GM12874 (cell line): ENCODE measurements at regions not wholly inside any gene's neighbourhood (a gene's known extent, or its start where the extent isn't known, plus 50 kb on each side); places are given as distances from the start of the nearest gene placed in this dataset.

Experiments used
- TF ChIP-seq, protein P1 (sequence below): IDR thresholded peaks from 2 replicates; pipeline ENCODE4 v1.5.1; 2011; ENCODE audit warnings: low read depth, mild to moderate bottlenecking, control low read depth, low read length, moderate library complexity; ENCODE audit not compliant: insufficient read depth

- TF ChIP-seq, protein P1, sequence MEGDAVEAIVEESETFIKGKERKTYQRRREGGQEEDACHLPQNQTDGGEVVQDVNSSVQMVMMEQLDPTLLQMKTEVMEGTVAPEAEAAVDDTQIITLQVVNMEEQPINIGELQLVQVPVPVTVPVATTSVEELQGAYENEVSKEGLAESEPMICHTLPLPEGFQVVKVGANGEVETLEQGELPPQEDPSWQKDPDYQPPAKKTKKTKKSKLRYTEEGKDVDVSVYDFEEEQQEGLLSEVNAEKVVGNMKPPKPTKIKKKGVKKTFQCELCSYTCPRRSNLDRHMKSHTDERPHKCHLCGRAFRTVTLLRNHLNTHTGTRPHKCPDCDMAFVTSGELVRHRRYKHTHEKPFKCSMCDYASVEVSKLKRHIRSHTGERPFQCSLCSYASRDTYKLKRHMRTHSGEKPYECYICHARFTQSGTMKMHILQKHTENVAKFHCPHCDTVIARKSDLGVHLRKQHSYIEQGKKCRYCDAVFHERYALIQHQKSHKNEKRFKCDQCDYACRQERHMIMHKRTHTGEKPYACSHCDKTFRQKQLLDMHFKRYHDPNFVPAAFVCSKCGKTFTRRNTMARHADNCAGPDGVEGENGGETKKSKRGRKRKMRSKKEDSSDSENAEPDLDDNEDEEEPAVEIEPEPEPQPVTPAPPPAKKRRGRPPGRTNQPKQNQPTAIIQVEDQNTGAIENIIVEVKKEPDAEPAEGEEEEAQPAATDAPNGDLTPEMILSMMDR: no peak
These were observed 905.1 kb upstream of the SLIT2 start for GRCh38 chr4:19346636-19347035.

- TF ChIP-seq, protein P1: no peak
These were observed 922.1 kb upstream of the SLIT2 start for GRCh38 chr4:19329631-19330030.

- TF ChIP-seq, protein P1: no peak
These were observed 922.6 kb upstream of the SLIT2 start for GRCh38 chr4:19329077-19329476.

DNA sequence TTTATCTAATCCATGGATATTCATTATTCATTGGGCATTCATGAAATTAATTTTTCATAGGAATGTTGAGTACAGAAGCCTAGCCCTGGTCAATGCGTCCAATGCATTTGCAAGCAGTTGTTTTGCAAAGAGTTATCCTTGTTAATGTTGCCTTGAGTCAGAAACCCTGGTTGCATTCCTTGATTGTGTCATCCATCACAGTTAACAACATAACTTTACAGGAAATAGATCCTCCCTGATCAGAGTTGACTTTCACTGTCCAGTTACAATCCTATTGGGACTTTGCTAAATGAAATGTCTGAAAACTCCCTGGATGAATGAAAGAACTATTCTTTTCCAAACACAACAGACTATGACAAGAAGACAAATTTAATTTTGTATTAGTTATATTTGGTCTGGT lies 924.3 kb upstream of the SLIT2 start:
- TF ChIP-seq, protein P1: no peak

- TF ChIP-seq, protein P1: no peak
These were observed 927.5 kb upstream of the SLIT2 start for GRCh38 chr4:19324184-19324583.

GRCh38 chr4:19319607-19320006 lies 932.1 kb upstream of the SLIT2 start:
- TF ChIP-seq, protein P1: no peak

DNA sequence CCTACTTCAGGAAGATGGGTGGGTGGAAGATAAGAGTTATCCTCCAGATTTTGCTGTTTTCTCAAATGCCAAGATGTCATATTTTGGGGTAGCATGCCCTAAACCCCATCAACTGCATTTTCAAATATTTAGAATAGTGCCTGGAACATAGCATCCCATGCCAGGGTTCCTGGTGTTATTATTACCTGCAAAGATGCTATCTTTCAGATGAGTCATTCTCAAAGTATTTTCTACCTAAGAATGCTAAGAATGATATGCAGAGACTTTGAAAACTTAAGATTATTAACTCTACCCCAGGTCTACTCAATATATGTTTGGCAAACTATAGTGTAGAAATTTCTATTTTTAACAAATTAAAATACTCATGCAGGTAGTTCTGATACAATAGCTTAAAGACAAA lies 934.3 kb upstream of the SLIT2 start:
- TF ChIP-seq, protein P1: no peak

DNA sequence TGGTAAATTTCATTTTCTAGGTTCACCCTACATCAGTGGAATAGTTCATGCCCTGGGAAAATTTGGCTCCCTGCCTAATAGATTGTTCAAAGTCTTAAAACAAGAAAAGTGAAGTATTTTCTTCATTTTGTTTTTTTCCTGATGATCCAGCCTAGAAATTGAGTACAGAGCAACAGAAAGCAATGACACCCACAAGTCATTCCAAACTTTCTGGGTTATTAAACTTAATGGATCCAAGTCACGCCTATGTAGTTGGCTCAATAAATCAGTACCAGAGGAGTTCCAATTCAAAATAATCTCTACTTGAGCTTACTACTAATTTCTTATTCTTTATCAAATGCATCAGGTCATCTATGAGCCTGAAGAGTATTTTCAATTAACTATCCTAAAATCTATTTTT lies 937.6 kb upstream of the SLIT2 start:
- TF ChIP-seq, protein P1: no peak
